Heart right ventricle (tissue), 16 donors: ENCODE measurements at regions not wholly inside any gene's neighbourhood (a gene's known extent, or its start where the extent isn't known, plus 50 kb on each side); places are given as distances from the start of the nearest gene placed in this dataset.

Experiments used
- ATAC-seq, 8 donors: fragments of 200-7000 bp; cut with Tn5 transposase; one replicate each; pipeline ENCODE4 v1.9.1; 2020; ENCODE audit warnings: mild to moderate bottlenecking in 8 of 8, moderate library complexity in 8 of 8, moderate number of reproducible peaks in 1 of 8
- DNase-seq, 2 donors: peaks; one replicate each; pipeline ENCODE4 v3.0.0-alpha.2; 2020
- H3K27ac ChIP-seq, 10 donors: fragments of 200-600 bp; sonication (generic) in 2 of 10; one replicate each; pipeline versions ENCODE4 v1.5.0 to v1.8.0; 2020 to 2022; ENCODE audit warnings: mild to moderate bottlenecking in 3 of 10
- H3K27me3 ChIP-seq, 7 donors: fragments of 200-600 bp; one replicate each; pipeline ENCODE4 v1.8.0; 2021 to 2022; ENCODE audit warnings: mild to moderate bottlenecking in 2 of 7
- H3K36me3 ChIP-seq, 9 donors: fragments of 200-600 bp; sonication (generic) in 1 of 9; one replicate each; pipeline versions ENCODE4 v1.5.0 to v1.8.0; 2020 to 2022; ENCODE audit warnings: mild to moderate bottlenecking in 2 of 9
- H3K4me1 ChIP-seq, 9 donors: fragments of 200-600 bp; sonication (generic) in 1 of 9; one replicate each; pipeline versions ENCODE4 v1.5.0 to v1.8.0; 2020 to 2022; ENCODE audit warnings: mild to moderate bottlenecking in 4 of 9
- H3K4me3 ChIP-seq, 10 donors: fragments of 200-600 bp; sonication (generic) in 2 of 10; one replicate each; pipeline versions ENCODE4 v1.5.0 to v1.8.0; 2020 to 2022; ENCODE audit warnings: mild to moderate bottlenecking in 7 of 10, moderate library complexity in 2 of 10
- H3K9me3 ChIP-seq, 11 donors: fragments of 200-600 bp in 10 of 11; sonication (generic) in 2 of 11; one replicate each; pipeline versions ENCODE4 v1.5.0 to v1.8.0; 2013 to 2022; ENCODE audit warnings: mild to moderate bottlenecking in 2 of 11, control low read depth in 1 of 11, moderate library complexity in 1 of 11
- CTCF ChIP-seq, 9 donors: fragments of 200-600 bp; sonication (generic) in 2 of 9; IDR thresholded peaks; one replicate each; pipeline versions ENCODE4 v1.5.0 to v1.8.0; 2021 to 2022; ENCODE audit warnings: antibody characterized with exemption in 9 of 9, mild to moderate bottlenecking in 5 of 9, moderate library complexity in 1 of 9
- WGBS, 2 donors: extraction: QIAGEN DNeasy Blood & Tissue Kit; methylation state at CpG; one replicate each; pipeline ENCODE4 v1.1.7; 2013; ENCODE audit warnings: inconsistent platforms in 1 of 2; 5-methylcytosine and 5-hydroxymethylcytosine counted together
- intact Hi-C, 10 donors: fragments of 100-400 bp; cut with DNase I; formaldehyde crosslinking; loops; one replicate each; pipeline versions ENCODE4 v1.11.1 to v1.14.2; 2022
- donor health status: Arrhythmogenic right ventricular cardiomyopathy.
- donor health status: ischemic (EF 13 %, LVEDD 7.1; RV severe dilation, severe dysfunction).
- donor health status: healthy with polysubstance abuse.
- donor health status: DM: no; HTN: yes; CAD: no.
- donor health status: DM: no; HTN: no; CAD: no.
- donor health status: ischemic (EF 25% LVEDD 6.9; RV normal size, moderate dysfunction).
- donor health status: ischemic (EF 25% LVEDD 5.7; RV mildly dilated, moderate dysfunction).
- donor health status: healthy.
- donor health status: DM: yes; HTN: yes; CAD: no.
- donor health status: Ischemic cardiomyopathy.
- donor health status: ischemic (EF 35%, LVEDD 5.7; RV mildly dilated, moderate dysfunction).
- donor health status: nonischemic (EF 11% LVEDD 7.7; RV severe dilation, severe dysfunction).
- donor health status: DM: yes; HTN: yes; CAD: no.
- donor health status: PGD.
- donor health status: ischemic (EF 29% LVEDD 5.4; RV normal size, mild dysfunction).
- donor health status: nonischemic (EF 23%, LVEDD 6.1; RV moderate dilation, normal function).

- TF ChIP-seq CTCF (IDR thresholded peaks at IDR 0.05) = no peak
- intact Hi-C loops = no loop called here
- DNase-seq (no peak), ATAC-seq (no peak)
- 78 to 81% methylated on average over 5 of the region's 5 CpGs for WGBS, 2 donors
- Histone ChIP-seq H3K4me3 (no peak overlapping the region), H3K4me1 (no peaks in the 10 kb centered on the region), H3K27ac (no peak overlapping the region), H3K27me3 (no peaks in the 10 kb centered on the region), H3K36me3 (no peaks in the 10 kb centered on the region), H3K9me3 (peaks cover 0 to 24% (median 3%) of the 10 kb centered on the region in 11 donors)
Measured at GRCh38 chr3:24573576-24573975, 78.9 kb upstream of the THRB start.

- H3K27ac ChIP-seq = no peak overlapping the region
- no peak overlapping the region for H3K4me3 ChIP-seq
- intact Hi-C loops = loop anchor here in 1 of 10 donors (1.0 kb wide), 1 partner anchor 77 kb away; no protein-coding TSS in a partner anchor
- ATAC-seq (no peak), DNase-seq (no peak)
- WGBS, 2 donors = 98 to 99% methylated on average over 1 of the region's 1 CpG
- H3K9me3 ChIP-seq = no peaks in the 10 kb centered on the region
- no peak for TF ChIP-seq CTCF (IDR thresholded peaks at IDR 0.05)
- no peaks in the 10 kb centered on the region for H3K36me3 ChIP-seq
- H3K4me1 ChIP-seq = no peaks in the 10 kb centered on the region
- H3K27me3 ChIP-seq = no peaks in the 10 kb centered on the region
Measured at GRCh38 chr3:24578324-24578723, 83.7 kb upstream of the THRB start.

- Histone ChIP-seq H3K27me3 (no peaks in the 10 kb centered on the region), H3K9me3 (no peaks in the 10 kb centered on the region), H3K4me1 (no peaks in the 10 kb centered on the region), H3K4me3 (no peak overlapping the region), H3K27ac (no peak overlapping the region), H3K36me3 (no peaks in the 10 kb centered on the region)
- WGBS, 2 donors = 85 to 90% methylated on average over 4 of the region's 4 CpGs
- intact Hi-C loops = loop anchor here in 1 of 10 donors (1.0 kb wide), 1 partner anchor 78 kb away; no protein-coding TSS in a partner anchor
- DNase-seq (no peak), ATAC-seq (no peak)
- TF ChIP-seq CTCF (IDR thresholded peaks at IDR 0.05) = no peak
Measured at GRCh38 chr3:24578951-24579421, 84.3 kb upstream of the THRB start.

- H3K4me1 ChIP-seq = no peaks in the 10 kb centered on the region
- DNase-seq (peak in 1 of 2 donors; percentile 13), ATAC-seq (peak in 2 of 8 donors; percentile 42 to 68)
- 72 to 76% methylated on average over 10 of the region's 10 CpGs for WGBS, 2 donors
- TF ChIP-seq CTCF (IDR thresholded peaks at IDR 0.05) = peak; percentile 8 to 57 (median 37)
- H3K27ac ChIP-seq = no peak overlapping the region
- no peaks in the 10 kb centered on the region for H3K36me3 ChIP-seq
- no peaks in the 10 kb centered on the region for H3K9me3 ChIP-seq
- H3K27me3 ChIP-seq = no peaks in the 10 kb centered on the region
- intact Hi-C loops = loop anchor here in 4 of 10 donors (5.0 to 10.0 kb wide), 3 partner anchors 60 to 318 kb away; no protein-coding TSS in a partner anchor
- H3K4me3 ChIP-seq = no peak overlapping the region
Measured at GRCh38 chr3:24582431-24583403, 88.1 kb upstream of the THRB start.
